HL-60 (cell line): ENCODE measurements at regions not wholly inside any gene's neighbourhood (a gene's known extent, or its start where the extent isn't known, plus 50 kb on each side); places are given as distances from the start of the nearest gene placed in this dataset.
A peak's percentile ranks its signal among the peaks of the same experiment; 100 is the strongest.

Experiments
- DNase-seq, 2 experiments: peaks; one replicate each; pipeline ENCODE4 v3.0.0-alpha.2; 2010 to 2020; ENCODE audit warnings: low read depth in 1 of 2, low spot score in 1 of 2
- H3K27ac ChIP-seq: fragments of 250-450 bp; sonication (Bioruptor Pico); replicated peaks from 2 replicates; pipeline ENCODE4 v1.5.1; 2020; ENCODE audit warnings: mild to moderate bottlenecking, moderate library complexity
- H3K27me3 ChIP-seq: fragments of 250-450 bp; sonication (Bioruptor Pico); 2 replicates; pipeline ENCODE4 v1.5.1; 2021; ENCODE audit warnings: mild to moderate bottlenecking, moderate library complexity; ENCODE audit not compliant: insufficient read depth, poor library complexity, severe bottlenecking
- H3K4me3 ChIP-seq: replicated peaks from 2 replicates; pipeline ENCODE4 v1.5.1; 2011; ENCODE audit warnings: mild to moderate bottlenecking, control low read depth, low read length; ENCODE audit not compliant: insufficient read depth
- GABPA ChIP-seq: IDR thresholded peaks from 2 replicates; pipeline ENCODE4 v1.6.1; 2012; ENCODE audit warnings: low read depth
- POLR2AphosphoS5 ChIP-seq: IDR thresholded peaks from 2 replicates; pipeline ENCODE4 v1.6.1; 2012; ENCODE audit warnings: low read depth
- SPI1 ChIP-seq: IDR thresholded peaks from 2 replicates; pipeline ENCODE4 v1.6.1; 2012; ENCODE audit warnings: low read depth, mild to moderate bottlenecking, borderline replicate concordance
- TF ChIP-seq, protein P1 (sequence below): IDR thresholded peaks from one replicate; pipeline ENCODE4 v1.5.1; 2011; ENCODE audit warnings: low read length, control low read depth, inconsistent platforms; ENCODE audit not compliant: insufficient read depth
- TF ChIP-seq, protein P2 (sequence below): IDR thresholded peaks from 2 replicates; pipeline ENCODE4 v1.6.1; 2012; ENCODE audit warnings: low read depth; ENCODE audit not compliant: insufficient replicate concordance

DNA sequence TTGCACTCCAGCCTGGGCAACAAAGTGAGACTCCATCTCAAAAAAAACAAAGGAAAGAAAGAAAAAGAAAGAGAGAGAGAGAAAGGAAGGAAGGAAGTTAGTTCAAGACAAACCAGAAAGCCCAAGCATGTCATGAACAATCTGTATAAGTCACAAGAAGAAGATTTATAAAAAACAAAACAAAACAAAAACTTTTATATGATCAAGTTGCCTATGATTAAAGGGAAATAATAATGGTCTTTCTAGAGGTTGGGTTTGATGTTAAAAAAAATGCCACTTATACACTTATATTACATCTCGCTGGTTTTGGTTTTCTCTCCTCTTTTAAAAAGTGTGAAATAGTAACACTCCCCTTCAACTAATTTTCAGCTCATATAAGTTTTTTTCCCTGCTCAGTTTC is 146.2 kb upstream of the CARMIL1 start:
- H3K27me3 ChIP-seq: no peaks in the 10 kb centered on the region
- TF ChIP-seq POLR2AphosphoS5: no peak
- TF ChIP-seq, protein P1, sequence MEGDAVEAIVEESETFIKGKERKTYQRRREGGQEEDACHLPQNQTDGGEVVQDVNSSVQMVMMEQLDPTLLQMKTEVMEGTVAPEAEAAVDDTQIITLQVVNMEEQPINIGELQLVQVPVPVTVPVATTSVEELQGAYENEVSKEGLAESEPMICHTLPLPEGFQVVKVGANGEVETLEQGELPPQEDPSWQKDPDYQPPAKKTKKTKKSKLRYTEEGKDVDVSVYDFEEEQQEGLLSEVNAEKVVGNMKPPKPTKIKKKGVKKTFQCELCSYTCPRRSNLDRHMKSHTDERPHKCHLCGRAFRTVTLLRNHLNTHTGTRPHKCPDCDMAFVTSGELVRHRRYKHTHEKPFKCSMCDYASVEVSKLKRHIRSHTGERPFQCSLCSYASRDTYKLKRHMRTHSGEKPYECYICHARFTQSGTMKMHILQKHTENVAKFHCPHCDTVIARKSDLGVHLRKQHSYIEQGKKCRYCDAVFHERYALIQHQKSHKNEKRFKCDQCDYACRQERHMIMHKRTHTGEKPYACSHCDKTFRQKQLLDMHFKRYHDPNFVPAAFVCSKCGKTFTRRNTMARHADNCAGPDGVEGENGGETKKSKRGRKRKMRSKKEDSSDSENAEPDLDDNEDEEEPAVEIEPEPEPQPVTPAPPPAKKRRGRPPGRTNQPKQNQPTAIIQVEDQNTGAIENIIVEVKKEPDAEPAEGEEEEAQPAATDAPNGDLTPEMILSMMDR: no peak
- TF ChIP-seq GABPA: no peak
- H3K27ac ChIP-seq: no peak overlapping the region
- no peak overlapping the region for H3K4me3 ChIP-seq
- no peak for DNase-seq

- Histone ChIP-seq H3K27ac (no peak overlapping the region), H3K4me3 (no peak overlapping the region), H3K27me3 (no peaks in the 10 kb centered on the region)
- DNase-seq: no peak
- TF ChIP-seq SPI1 (no peak), GABPA (no peak), POLR2AphosphoS5 (no peak)
- TF ChIP-seq, protein P2, sequence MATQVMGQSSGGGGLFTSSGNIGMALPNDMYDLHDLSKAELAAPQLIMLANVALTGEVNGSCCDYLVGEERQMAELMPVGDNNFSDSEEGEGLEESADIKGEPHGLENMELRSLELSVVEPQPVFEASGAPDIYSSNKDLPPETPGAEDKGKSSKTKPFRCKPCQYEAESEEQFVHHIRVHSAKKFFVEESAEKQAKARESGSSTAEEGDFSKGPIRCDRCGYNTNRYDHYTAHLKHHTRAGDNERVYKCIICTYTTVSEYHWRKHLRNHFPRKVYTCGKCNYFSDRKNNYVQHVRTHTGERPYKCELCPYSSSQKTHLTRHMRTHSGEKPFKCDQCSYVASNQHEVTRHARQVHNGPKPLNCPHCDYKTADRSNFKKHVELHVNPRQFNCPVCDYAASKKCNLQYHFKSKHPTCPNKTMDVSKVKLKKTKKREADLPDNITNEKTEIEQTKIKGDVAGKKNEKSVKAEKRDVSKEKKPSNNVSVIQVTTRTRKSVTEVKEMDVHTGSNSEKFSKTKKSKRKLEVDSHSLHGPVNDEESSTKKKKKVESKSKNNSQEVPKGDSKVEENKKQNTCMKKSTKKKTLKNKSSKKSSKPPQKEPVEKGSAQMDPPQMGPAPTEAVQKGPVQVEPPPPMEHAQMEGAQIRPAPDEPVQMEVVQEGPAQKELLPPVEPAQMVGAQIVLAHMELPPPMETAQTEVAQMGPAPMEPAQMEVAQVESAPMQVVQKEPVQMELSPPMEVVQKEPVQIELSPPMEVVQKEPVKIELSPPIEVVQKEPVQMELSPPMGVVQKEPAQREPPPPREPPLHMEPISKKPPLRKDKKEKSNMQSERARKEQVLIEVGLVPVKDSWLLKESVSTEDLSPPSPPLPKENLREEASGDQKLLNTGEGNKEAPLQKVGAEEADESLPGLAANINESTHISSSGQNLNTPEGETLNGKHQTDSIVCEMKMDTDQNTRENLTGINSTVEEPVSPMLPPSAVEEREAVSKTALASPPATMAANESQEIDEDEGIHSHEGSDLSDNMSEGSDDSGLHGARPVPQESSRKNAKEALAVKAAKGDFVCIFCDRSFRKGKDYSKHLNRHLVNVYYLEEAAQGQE: no peak
- TF ChIP-seq, protein P1: no peak
Measured at GRCh38 chr6:25133568-25133967, 145.6 kb upstream of the CARMIL1 start.

DNA sequence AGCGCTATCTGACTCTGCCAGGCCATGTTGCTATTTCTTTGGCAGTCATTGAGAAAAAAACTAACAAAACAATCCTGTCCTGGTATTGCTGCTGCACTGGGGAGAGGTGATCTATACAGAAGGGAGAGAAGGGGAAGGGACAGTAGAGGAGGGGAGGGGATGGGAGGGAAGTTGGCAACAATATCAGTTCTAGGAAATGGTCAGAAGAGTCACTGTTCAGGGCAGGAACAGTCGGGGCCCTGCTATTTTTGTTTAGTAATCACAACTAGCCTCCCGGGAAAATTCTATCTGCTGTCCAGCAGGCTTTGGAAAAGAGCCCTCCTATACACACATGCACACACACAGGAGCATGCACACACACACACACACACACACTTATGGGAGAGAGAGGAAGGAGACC is 142.3 kb upstream of the CARMIL1 start:
- H3K27ac ChIP-seq: no peak overlapping the region
- H3K4me3 ChIP-seq: no peak overlapping the region
- TF ChIP-seq POLR2AphosphoS5: no peak
- no peak for TF ChIP-seq SPI1
- TF ChIP-seq, protein P2: no peak
- no peak for TF ChIP-seq GABPA
- TF ChIP-seq, protein P1: no peak
- no peaks in the 10 kb centered on the region for H3K27me3 ChIP-seq
- no peak for DNase-seq

- TF ChIP-seq, protein P2: no peak
- TF ChIP-seq, protein P1: no peak
- TF ChIP-seq SPI1 (no peak), POLR2AphosphoS5 (no peak)
- no peak overlapping the region for H3K4me3 ChIP-seq
- peak in 1 of 2 experiments; percentile 55 for DNase-seq
- no peaks in the 10 kb centered on the region for H3K27me3 ChIP-seq
- H3K27ac ChIP-seq: no peak overlapping the region
Measured at GRCh38 chr6:25137480-25137879, 141.7 kb upstream of the CARMIL1 start.
